KMS-11 (cell line): ENCODE measurements at regions not wholly inside any gene's neighbourhood (a gene's known extent, or its start where the extent isn't known, plus 50 kb on each side); places are given as distances from the start of the nearest gene placed in this dataset.

Experiments used
- H2AFZ ChIP-seq: fragments of 200-600 bp; sonication (generic); 2 replicates; pipeline ENCODE4 v1.6.1; 2016; ENCODE audit warnings: antibody characterized with exemption, mixed run types, low read depth
- H3K27ac ChIP-seq: fragments of 200-600 bp; sonication (generic); 2 replicates; pipeline ENCODE4 v1.6.1; 2016; ENCODE audit warnings: mild to moderate bottlenecking, mixed run types
- H3K27me3 ChIP-seq: fragments of 200-600 bp; sonication (generic); 2 replicates; pipeline ENCODE4 v1.6.1; 2017; ENCODE audit warnings: mild to moderate bottlenecking, low read depth, mixed run types, moderate library complexity; ENCODE audit not compliant: insufficient read depth
- H3K36me3 ChIP-seq: fragments of 200-600 bp; sonication (generic); 2 replicates; pipeline ENCODE4 v1.6.1; 2017; ENCODE audit warnings: mild to moderate bottlenecking, mixed run types; ENCODE audit not compliant: insufficient read depth
- H3K4me1 ChIP-seq: fragments of 200-600 bp; sonication (generic); 2 replicates; pipeline ENCODE4 v1.6.1; 2016; ENCODE audit warnings: mild to moderate bottlenecking, low read depth, mixed run types; ENCODE audit not compliant: poor library complexity, severe bottlenecking
- H3K4me2 ChIP-seq: fragments of 200-600 bp; sonication (generic); 2 replicates; pipeline ENCODE4 v1.7.0; 2016; ENCODE audit warnings: mild to moderate bottlenecking, mixed run types
- H3K4me3 ChIP-seq: fragments of 200-600 bp; sonication (generic); IDR thresholded peaks from 2 replicates; pipeline ENCODE4 v1.6.1; 2017; ENCODE audit warnings: low read depth, low read length, mixed read lengths; ENCODE audit not compliant: insufficient read depth
- H3K79me2 ChIP-seq: fragments of 200-600 bp; sonication (generic); 2 replicates; pipeline ENCODE4 v1.6.1; 2016; ENCODE audit warnings: low read depth, mixed run types; ENCODE audit not compliant: insufficient read depth
- H3K9ac ChIP-seq: fragments of 200-600 bp; sonication (generic); 2 replicates; pipeline ENCODE4 v1.6.1; 2016; ENCODE audit warnings: mild to moderate bottlenecking, mixed run types
- H4K20me1 ChIP-seq: fragments of 200-600 bp; sonication (generic); 2 replicates; pipeline ENCODE4 v1.6.1; 2016; ENCODE audit warnings: mild to moderate bottlenecking, mixed run types; ENCODE audit not compliant: insufficient read depth
- CTCF ChIP-seq: fragments of 200-600 bp; sonication (generic); conservative IDR thresholded peaks from 2 replicates; pipeline ENCODE4 v1.6.1; 2017; ENCODE audit warnings: low read depth, mild to moderate bottlenecking, antibody characterized with exemption, low read length, moderate library complexity, mixed read lengths

GRCh38 chr14:104373055-104373854 is 206.3 kb upstream of the C14orf180 start:
- H3K9ac ChIP-seq, result no peak overlapping the region
- H3K4me2 ChIP-seq, result no peak overlapping the region
- no peak for TF ChIP-seq CTCF
- H3K27me3 ChIP-seq, result peaks cover 7% of the 10 kb centered on the region; the same call in 1 of the 2 replicates
- no peaks in the 10 kb centered on the region for H3K4me1 ChIP-seq
- no peak overlapping the region for H3K27ac ChIP-seq
- no peaks in the 10 kb centered on the region for H3K79me2 ChIP-seq
- H3K36me3 ChIP-seq, result no peaks in the 10 kb centered on the region
- H2AFZ ChIP-seq, result no peak overlapping the region
- no peak overlapping the region for H3K4me3 ChIP-seq
- no peaks in the 10 kb centered on the region for H4K20me1 ChIP-seq

- Histone ChIP-seq H3K4me3 (no peak overlapping the region), H3K27me3 (peaks cover 7% of the 10 kb centered on the region; the same call in 1 of the 2 replicates), H2AFZ (no peak overlapping the region), H4K20me1 (no peaks in the 10 kb centered on the region), H3K4me2 (no peak overlapping the region), H3K9ac (no peak overlapping the region), H3K36me3 (no peaks in the 10 kb centered on the region), H3K79me2 (no peaks in the 10 kb centered on the region), H3K4me1 (no peaks in the 10 kb centered on the region), H3K27ac (no peak overlapping the region)
- TF ChIP-seq CTCF, result no peak
Measured at GRCh38 chr14:104373855-104374717, 205.5 kb upstream of the C14orf180 start.

GRCh38 chr14:104374718-104375080 is 204.9 kb upstream of the C14orf180 start:
- H3K36me3 ChIP-seq, result no peaks in the 10 kb centered on the region
- no peaks in the 10 kb centered on the region for H4K20me1 ChIP-seq
- H3K79me2 ChIP-seq, result no peaks in the 10 kb centered on the region
- H3K27ac ChIP-seq, result no peak overlapping the region
- no peaks in the 10 kb centered on the region for H3K4me1 ChIP-seq
- H3K9ac ChIP-seq, result no peak overlapping the region
- H2AFZ ChIP-seq, result no peak overlapping the region
- TF ChIP-seq CTCF, result no peak
- peaks cover 7% of the 10 kb centered on the region; the same call in 1 of the 2 replicates for H3K27me3 ChIP-seq
- no peak overlapping the region for H3K4me3 ChIP-seq
- no peak overlapping the region for H3K4me2 ChIP-seq

- no peaks in the 10 kb centered on the region for H4K20me1 ChIP-seq
- H3K27me3 ChIP-seq, result peaks cover 7% of the 10 kb centered on the region; the same call in 1 of the 2 replicates
- H3K79me2 ChIP-seq, result no peaks in the 10 kb centered on the region
- H3K9ac ChIP-seq, result no peak overlapping the region
- no peaks in the 10 kb centered on the region for H3K36me3 ChIP-seq
- H3K27ac ChIP-seq, result no peak overlapping the region
- H3K4me1 ChIP-seq, result no peaks in the 10 kb centered on the region
- no peak for TF ChIP-seq CTCF
- H3K4me3 ChIP-seq, result no peak overlapping the region
- no peak overlapping the region for H3K4me2 ChIP-seq
- no peak overlapping the region for H2AFZ ChIP-seq
Measured at GRCh38 chr14:104375551-104376201, 203.9 kb upstream of the C14orf180 start.
